Umbilical cord (tissue), 1 donor: ENCODE measurements at regions not wholly inside any gene's neighbourhood (a gene's known extent, or its start where the extent isn't known, plus 50 kb on each side); places are given as distances from the start of the nearest gene placed in this dataset.

Source experiments
- DNase-seq: peaks from one replicate; pipeline ENCODE4 v3.0.0-alpha.2; 2015; ENCODE audit warnings: low spot score

- no peak for DNase-seq
Observed at GRCh38 chr4:41883988-41884734, 51.1 kb upstream of the TMEM33 start.

DNA sequence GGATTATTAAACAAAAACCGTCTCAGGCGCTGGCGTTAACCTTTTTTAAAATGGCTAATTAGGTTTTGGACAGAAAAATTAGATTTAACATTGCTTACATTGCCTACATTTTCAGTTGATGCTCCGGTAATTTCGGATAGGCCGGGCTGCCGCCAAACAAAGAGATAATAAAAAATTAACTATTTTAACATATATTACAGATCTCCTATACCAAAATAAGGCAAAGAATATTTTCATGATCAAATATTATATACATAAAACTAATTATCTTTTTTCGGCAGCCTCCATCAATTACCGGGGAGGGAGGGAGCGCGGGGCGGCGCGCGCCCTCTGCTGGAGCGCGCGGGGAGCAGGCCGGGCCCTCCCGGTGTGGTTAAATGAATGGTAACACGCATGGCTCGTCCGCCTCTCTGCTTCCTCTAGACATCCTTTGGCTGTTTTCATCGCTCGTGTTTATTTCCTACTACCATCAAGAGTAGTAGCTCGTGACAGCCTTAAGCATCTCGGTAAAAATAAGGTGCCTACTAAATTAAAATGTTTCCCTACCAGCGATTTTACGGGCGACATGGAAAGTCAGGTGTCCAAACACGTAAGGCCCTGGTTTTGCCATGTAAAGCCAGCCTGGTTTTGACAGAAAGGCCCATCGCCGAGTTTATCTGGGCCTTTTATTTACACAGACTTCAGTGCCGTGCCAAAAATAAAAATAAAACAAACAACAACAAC lies 52.4 kb upstream of the TMEM33 start:
- peak; percentile 17 for DNase-seq

DNA sequence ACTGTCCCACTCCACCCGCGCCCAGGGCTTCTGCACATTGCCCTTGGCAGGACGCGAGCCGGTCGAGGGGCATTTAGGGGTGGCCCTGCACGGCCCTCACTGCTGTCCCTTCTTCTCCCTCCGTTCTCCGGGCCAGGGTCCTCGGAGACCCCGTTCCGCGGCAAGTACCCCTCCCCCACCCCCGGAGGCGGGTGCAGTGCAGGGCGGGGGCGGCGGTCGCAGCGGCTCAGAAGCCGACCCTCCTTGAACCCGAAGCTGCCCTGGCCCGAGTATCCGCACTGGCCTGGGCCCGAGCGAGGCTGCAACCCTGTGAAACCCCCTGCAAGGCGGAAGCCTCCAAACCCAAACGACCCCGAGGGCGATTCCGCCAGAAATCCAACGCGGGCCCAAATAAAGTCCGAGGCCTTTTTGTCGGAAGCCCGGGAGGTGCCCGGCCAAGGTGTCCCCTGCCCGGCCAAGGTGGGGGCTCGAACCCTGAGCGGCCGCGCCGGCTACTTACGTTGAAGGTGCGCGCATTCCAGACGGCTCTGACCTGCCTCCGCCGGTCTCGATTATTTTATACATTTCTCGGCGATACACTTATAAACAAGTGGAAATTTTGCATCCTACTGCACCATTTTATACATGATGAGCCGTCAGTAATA lies 53.1 kb upstream of the TMEM33 start:
- no peak for DNase-seq

GRCh38 chr4:41880840-41881831 lies 54.1 kb upstream of the TMEM33 start:
- DNase-seq = peak; percentile 12

DNA sequence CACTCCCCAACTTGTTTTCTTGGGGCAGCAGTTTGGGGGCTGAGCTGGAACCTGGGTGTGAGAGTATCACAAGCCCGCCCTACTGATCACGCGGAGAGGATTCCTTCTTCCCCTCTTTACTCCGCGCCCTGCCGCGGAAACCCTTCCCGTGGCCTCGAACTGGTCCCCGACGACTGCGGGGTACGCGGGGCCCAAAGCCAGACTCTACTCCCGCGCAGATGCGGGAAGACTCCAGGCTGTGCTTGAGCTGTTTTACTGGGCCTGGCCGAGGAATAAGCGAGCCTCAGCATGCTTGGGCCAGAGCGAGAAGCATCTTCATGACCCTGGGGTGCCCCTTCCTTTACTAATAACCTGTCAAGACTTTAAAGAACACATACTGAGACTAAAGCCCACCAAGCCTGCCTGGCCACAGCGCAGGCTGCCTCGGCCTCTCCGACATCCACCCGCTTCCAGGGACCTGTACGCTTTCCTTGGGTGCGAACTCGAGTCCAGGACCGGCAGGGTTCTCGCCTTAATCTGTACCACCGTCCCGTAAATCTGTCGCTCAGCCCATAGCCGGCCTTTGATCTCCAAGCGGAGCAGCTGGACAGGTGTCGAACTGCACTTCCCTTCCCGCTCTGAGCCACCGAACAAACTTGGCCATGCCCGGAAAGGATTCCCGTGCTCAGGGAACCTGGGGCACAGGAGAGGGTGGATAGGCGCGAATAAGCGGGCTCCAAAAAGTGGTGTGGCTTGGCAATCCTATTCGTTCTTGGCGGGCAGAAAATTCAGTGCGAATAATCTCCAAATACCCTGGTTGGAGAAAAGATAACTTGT lies 55.0 kb upstream of the TMEM33 start:
- DNase-seq = no peak

GRCh38 chr4:41879552-41879951 lies 55.7 kb upstream of the TMEM33 start:
- DNase-seq = no peak

- DNase-seq = no peak
Observed at GRCh38 chr4:41878991-41879491, 56.2 kb upstream of the TMEM33 start.

DNA sequence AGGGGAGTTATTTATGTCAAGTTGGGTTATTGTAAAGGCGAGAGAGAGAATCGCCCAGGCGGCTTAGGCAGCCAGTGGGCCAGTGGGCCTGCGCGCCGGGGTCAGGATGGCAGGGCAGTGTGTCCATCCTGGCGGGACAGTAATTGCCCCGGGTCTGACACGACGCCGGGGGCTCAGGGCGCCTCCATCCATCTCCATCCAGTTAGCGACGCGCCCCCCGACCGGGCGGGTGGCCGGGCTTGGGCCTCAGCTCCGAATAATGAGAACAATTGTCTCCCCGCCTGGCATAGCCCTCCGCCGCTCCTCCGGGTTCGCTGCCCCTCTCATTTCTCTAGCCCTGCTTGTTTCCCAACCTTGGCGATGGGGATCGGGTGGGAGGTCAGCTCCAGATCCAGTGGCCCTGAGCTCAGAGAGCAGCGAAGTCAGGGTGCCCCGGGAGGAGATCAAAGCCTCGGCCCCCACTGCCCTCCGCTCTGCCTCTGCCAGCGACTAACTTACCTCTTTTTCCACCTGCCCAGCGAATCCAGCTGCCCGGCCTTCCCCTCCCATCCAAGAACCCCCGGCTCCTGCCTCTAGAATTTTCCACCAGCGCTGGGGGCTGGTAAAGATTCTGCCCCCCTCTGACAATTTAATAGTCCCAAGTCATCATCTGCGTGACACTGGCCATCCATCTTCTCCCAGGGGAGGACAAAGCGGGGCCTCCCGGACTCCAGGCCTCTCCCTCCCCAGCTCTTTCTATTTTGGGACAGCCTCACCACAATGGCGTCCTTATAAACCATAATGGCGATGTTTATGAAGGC lies 56.9 kb upstream of the TMEM33 start:
- no peak for DNase-seq

DNA sequence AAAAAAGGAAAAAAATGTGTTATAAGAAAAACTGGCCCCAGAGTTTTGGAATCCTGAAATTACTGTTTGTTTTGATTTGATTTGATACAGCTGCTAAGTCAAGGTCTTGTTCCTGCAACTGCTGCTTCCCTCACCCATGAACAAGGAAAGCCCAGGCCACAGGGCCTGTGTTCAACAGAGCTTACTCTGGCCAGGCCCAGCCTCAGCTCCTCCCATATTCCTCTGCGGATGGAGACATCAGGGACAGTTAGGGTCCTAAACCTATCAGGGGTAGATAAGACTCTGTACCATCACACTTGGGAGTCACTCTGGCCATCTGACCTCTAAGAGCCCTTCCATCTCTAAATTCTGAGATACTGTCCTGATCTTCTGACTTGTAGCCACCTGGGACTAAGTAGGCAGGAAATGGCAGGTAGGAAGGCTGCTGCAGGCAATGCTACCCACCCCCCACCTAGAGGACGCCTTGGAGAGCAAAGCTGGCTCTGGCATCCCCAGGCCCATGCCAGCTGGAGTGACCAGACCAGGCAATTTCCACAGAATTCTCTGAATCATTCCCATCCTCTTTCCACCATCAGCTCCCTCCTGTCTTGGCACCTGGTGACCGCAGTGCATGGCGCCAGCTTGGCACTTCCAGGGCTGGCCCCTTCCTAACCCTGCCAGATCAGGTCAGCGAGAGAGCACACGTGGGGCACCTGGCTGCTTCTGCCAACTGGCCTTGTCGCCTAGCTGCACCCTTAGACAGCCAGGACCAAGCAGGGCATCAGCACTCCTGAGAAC lies 58.0 kb upstream of the TMEM33 start:
- DNase-seq = no peak

GRCh38 chr4:41874873-41875272 lies 60.4 kb upstream of the TMEM33 start:
- no peak for DNase-seq

DNA sequence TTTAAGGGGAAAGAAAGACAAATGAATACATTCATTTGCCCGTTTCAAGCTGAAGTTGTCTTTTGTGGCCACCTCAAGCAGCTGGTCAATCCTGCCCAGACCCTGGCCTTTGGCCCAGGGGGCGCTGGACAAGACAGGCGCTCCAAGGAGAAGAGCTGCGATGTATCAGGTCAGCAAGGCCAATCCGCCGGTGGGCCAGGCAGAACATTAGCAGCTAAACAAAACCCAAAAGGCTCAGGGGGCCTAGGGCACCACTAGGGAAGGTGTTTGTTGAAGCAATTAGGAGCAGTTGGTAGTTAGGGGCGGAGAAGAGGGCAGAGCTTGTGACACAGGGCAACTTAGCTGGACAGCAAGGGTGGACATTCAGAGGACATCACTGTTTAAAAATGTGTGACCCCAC lies 60.8 kb upstream of the TMEM33 start:
- DNase-seq = no peak

GRCh38 chr4:41873380-41874295 lies 61.6 kb upstream of the TMEM33 start:
- DNase-seq = no peak

DNA sequence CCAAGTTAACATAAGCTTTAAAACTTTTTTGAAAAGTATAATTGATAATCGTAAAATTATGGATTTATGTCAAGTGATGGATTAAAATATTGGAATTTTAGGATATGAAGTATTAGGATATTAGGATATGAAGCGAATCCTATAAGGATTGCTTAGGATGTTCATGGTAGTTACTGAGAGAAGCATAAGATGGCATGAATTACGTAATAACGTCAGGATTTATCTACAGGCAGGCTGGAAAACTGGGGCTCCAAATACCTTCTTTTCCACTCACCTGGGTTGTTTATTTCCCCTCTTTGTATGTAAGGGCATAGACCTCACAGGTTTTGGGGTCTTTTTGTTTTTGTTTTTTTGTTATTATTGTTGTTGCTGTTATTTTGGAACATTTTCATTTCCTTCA lies 65.2 kb upstream of the TMEM33 start:
- no peak for DNase-seq

DNA sequence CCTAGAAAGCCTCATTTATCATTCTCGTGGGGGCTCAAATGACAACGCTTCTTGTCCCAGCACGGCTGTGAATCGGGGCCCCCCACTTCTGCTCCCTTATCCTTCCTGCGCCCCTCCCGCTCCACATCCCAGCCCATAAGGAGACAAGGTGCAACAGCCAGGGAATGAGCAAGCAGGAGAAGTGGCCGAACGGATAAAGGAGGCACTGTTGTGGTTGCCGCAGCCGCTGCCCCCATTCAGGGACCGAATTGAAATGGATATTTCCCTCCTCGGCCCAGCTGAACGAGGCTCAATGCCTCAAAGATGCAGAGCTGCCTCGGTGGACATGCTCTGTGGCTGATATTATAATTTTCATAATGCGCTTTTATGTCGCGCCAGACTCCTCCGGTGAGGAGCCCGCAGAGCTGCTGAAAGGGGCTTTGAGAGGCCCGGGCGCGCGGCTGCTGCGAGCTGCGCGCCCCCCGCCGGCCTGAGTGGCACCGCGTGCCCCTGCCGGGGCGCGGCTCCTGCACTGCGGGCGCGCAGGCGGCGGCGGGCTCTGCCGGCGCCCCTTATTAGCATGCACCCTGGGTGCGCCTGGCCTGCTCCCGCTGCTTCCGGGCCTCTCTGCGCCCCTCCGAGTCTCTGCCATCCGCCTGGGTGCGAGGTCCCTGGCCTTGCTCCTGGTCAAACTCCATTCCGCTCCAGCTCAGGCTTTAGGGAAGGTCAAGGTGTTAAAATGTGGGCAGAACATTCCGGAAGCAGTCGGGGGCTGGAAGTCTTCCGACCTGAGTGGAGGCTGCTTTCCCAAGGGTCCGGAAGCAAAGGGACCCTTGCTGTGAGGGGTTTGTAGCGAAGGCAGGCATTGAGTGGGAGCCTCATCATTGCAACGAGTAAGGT lies 68.2 kb upstream of the TMEM33 start:
- no peak for DNase-seq

GRCh38 chr4:41865981-41866798 lies 69.0 kb upstream of the TMEM33 start:
- no peak for DNase-seq
